Smooth muscle cell (in vitro differentiated cells): ENCODE measurements at regions not wholly inside any gene's neighbourhood (a gene's known extent, or its start where the extent isn't known, plus 50 kb on each side); places are given as distances from the start of the nearest gene placed in this dataset.

Experiments used
- DNase-seq: peaks from one replicate; lab custom pipeline; 2025; ENCODE audit not compliant: unreplicated experiment; lab: John Stamatoyannopoulos, UW
- H2AFZ ChIP-seq: fragments of 200-600 bp; sonication (generic); 2 replicates; pipeline ENCODE4 v1.6.0; 2016; ENCODE audit warnings: antibody characterized with exemption, low read depth, mild to moderate bottlenecking
- H3F3A ChIP-seq: fragments of 200-600 bp; sonication (generic); 2 replicates; pipeline ENCODE4 v1.6.0; 2017; ENCODE audit warnings: antibody characterized with exemption, low read depth
- H3K27ac ChIP-seq: fragments of 200-600 bp; sonication (generic); 2 replicates; pipeline ENCODE4 v1.5.1; 2016; ENCODE audit warnings: low read depth, mild to moderate bottlenecking
- H3K27me3 ChIP-seq: fragments of 200-600 bp; sonication (generic); 2 replicates; pipeline ENCODE4 v1.6.1; 2016; ENCODE audit warnings: low read depth, mild to moderate bottlenecking
- H3K36me3 ChIP-seq: fragments of 200-600 bp; sonication (generic); 2 replicates; pipeline ENCODE4 v1.5.1; 2016; ENCODE audit warnings: low read depth
- H3K4me1 ChIP-seq: fragments of 200-600 bp; sonication (generic); 2 replicates; pipeline ENCODE4 v1.5.1; 2016; ENCODE audit warnings: low read depth
- H3K4me2 ChIP-seq: fragments of 200-600 bp; sonication (generic); 2 replicates; pipeline ENCODE4 v1.6.0; 2016; ENCODE audit warnings: mild to moderate bottlenecking
- H3K4me3 ChIP-seq: fragments of 200-600 bp; sonication (generic); 2 replicates; pipeline ENCODE4 v1.5.1; 2016; ENCODE audit warnings: mild to moderate bottlenecking
- H3K79me2 ChIP-seq: fragments of 200-600 bp; sonication (generic); 2 replicates; pipeline ENCODE4 v1.6.0; 2016; ENCODE audit warnings: low read depth, mild to moderate bottlenecking
- H3K9ac ChIP-seq: fragments of 200-600 bp; sonication (generic); 2 replicates; pipeline ENCODE4 v1.6.0; 2016; ENCODE audit warnings: low read depth
- H3K9me3 ChIP-seq: fragments of 200-600 bp; sonication (generic); replicated peaks from 2 replicates; pipeline ENCODE4 v1.5.1; 2016; ENCODE audit warnings: low read depth
- H4K20me1 ChIP-seq: fragments of 200-600 bp; sonication (generic); 2 replicates; pipeline ENCODE4 v1.6.0; 2016; ENCODE audit warnings: low read depth
- CTCF ChIP-seq: fragments of 200-600 bp; sonication (generic); IDR thresholded peaks from 2 replicates; pipeline ENCODE4 v1.5.1; 2017; ENCODE audit warnings: borderline replicate concordance, mild to moderate bottlenecking, antibody characterized with exemption; ENCODE audit not compliant: insufficient read depth, poor library complexity, severe bottlenecking
- WGBS: methylation state at CpG from one replicate; pipeline ENCODE4 v1.1.7; 2016; ENCODE audit warnings: low lambda C conversion rate; 5-methylcytosine and 5-hydroxymethylcytosine counted together

GRCh38 chr18:44035554-44035953, 645.1 kb upstream of the SETBP1 start:
- no peaks in the 10 kb centered on the region for H3K79me2 ChIP-seq
- no peak overlapping the region for H3K4me3 ChIP-seq
- H3K9ac ChIP-seq: no peak overlapping the region
- H3K27ac ChIP-seq: no peak overlapping the region
- no peaks in the 10 kb centered on the region for H3K9me3 ChIP-seq
- DNase-seq: no peak
- no peaks in the 10 kb centered on the region for H3F3A ChIP-seq
- no peaks in the 10 kb centered on the region for H3K27me3 ChIP-seq
- TF ChIP-seq CTCF: no peak
- H3K4me2 ChIP-seq: no peak overlapping the region
- H4K20me1 ChIP-seq: no peaks in the 10 kb centered on the region
- no peaks in the 10 kb centered on the region for H3K4me1 ChIP-seq
- no peak overlapping the region for H2AFZ ChIP-seq
- H3K36me3 ChIP-seq: no peaks in the 10 kb centered on the region
- 74% methylated on average over 2 of the region's 2 CpGs for WGBS

DNA sequence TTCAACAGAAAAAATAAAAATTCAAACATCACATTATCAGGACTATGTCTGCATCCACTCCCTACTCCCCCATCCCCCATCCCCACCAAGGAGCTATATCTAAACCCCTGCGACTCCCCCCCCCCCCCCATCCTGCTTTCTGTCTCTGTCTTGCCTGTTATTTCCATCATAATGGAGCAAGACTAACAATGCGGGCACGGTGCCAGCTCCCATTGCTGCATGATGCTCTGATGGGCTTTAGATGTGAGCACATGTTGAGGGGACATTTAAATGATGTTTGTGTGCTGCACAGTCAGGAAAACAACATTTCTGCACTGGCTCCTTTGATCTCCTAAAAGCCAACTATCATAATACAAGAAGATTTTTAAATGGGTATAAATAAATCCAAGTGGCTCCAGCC, 644.2 kb upstream of the SETBP1 start:
- no peak for TF ChIP-seq CTCF

GRCh38 chr18:44039216-44039615, 641.5 kb upstream of the SETBP1 start:
- Histone ChIP-seq H3K27ac (no peak overlapping the region), H3K9ac (no peak overlapping the region), H3K36me3 (no peaks in the 10 kb centered on the region), H3K4me3 (no peak overlapping the region), H3K4me1 (no peaks in the 10 kb centered on the region), H3K79me2 (no peaks in the 10 kb centered on the region), H3K4me2 (no peak overlapping the region), H3K9me3 (no peaks in the 10 kb centered on the region), H3K27me3 (no peaks in the 10 kb centered on the region), H3F3A (no peaks in the 10 kb centered on the region), H4K20me1 (no peaks in the 10 kb centered on the region), H2AFZ (no peak overlapping the region)
- no peak for DNase-seq
- WGBS: 55% methylated on average over 2 of the region's 2 CpGs
- TF ChIP-seq CTCF: no peak

More for the DNA sequence above, 644.2 kb upstream of the SETBP1 start:
- DNase-seq: no peak
- Histone ChIP-seq H3K79me2 (no peaks in the 10 kb centered on the region), H3K4me3 (no peak overlapping the region), H3K9me3 (no peaks in the 10 kb centered on the region), H4K20me1 (no peaks in the 10 kb centered on the region), H3K27me3 (no peaks in the 10 kb centered on the region), H3K36me3 (no peaks in the 10 kb centered on the region), H3K9ac (no peak overlapping the region), H2AFZ (no peak overlapping the region), H3K4me2 (no peak overlapping the region), H3K27ac (no peak overlapping the region), H3K4me1 (no peaks in the 10 kb centered on the region), H3F3A (no peaks in the 10 kb centered on the region)
- WGBS: 44% methylated on average over 3 of the region's 3 CpGs

- Histone ChIP-seq H3F3A (no peaks in the 10 kb centered on the region), H4K20me1 (no peaks in the 10 kb centered on the region), H3K36me3 (no peaks in the 10 kb centered on the region), H3K9ac (no peak overlapping the region), H3K4me3 (no peak overlapping the region), H3K27me3 (no peaks in the 10 kb centered on the region), H2AFZ (no peak overlapping the region), H3K4me1 (no peaks in the 10 kb centered on the region), H3K9me3 (no peaks in the 10 kb centered on the region), H3K4me2 (no peak overlapping the region), H3K79me2 (no peaks in the 10 kb centered on the region), H3K27ac (no peak overlapping the region)
- TF ChIP-seq CTCF: no peak
- DNase-seq: no peak
- 97% methylated on average over 1 of the region's 1 CpG for WGBS
Observed at GRCh38 chr18:44039826-44040225, 640.9 kb upstream of the SETBP1 start.
